SK-N-SH treated with all-trans-retinoic acid at 6 μM for 48 hours (cell line): ENCODE measurements at regions not wholly inside any gene's neighbourhood (a gene's known extent, or its start where the extent isn't known, plus 50 kb on each side); places are given as distances from the start of the nearest gene placed in this dataset.

ENCODE experiments used
- ATAC-seq: fragments of 200-7000 bp; cut with Tn5 transposase; 3 replicates; pipeline ENCODE4 v1.9.1; 2020; ENCODE audit warnings: mild to moderate bottlenecking, moderate library complexity
- ARNTL ChIP-seq: fragments of 450-650 bp; formaldehyde crosslinking; IDR thresholded peaks from 2 replicates; pipeline ENCODE4 v1.5.0; 2020; ENCODE audit warnings: low read depth, mild to moderate bottlenecking, moderate library complexity, borderline replicate concordance
- BACH2 ChIP-seq: fragments of 250-450 bp; sonication (Bioruptor Pico); IDR thresholded peaks from 2 replicates; pipeline ENCODE4 v1.9.0; 2021; ENCODE audit warnings: mild to moderate bottlenecking, borderline replicate concordance
- CREB5 ChIP-seq: fragments of 250-450 bp; sonication (Bioruptor Pico); IDR thresholded peaks from 2 replicates; pipeline ENCODE4 v1.5.1; 2020; ENCODE audit warnings: low read depth, mild to moderate bottlenecking, moderate library complexity
- CSDC2 ChIP-seq: fragments of 250-450 bp; sonication (Bioruptor Pico); IDR thresholded peaks from 2 replicates; pipeline ENCODE4 v1.5.0; 2020; ENCODE audit warnings: mild to moderate bottlenecking, moderate library complexity
- ESRRG ChIP-seq: fragments of 250-450 bp; sonication (Bioruptor Pico); IDR thresholded peaks from 2 replicates; pipeline ENCODE4 v1.6.1; 2021; ENCODE audit warnings: mild to moderate bottlenecking
- GLIS3 ChIP-seq: fragments of 250-450 bp; sonication (Bioruptor Pico); IDR thresholded peaks from 2 replicates; pipeline ENCODE4 v1.5.0; 2020; ENCODE audit warnings: mild to moderate bottlenecking, moderate library complexity
- ISL1 ChIP-seq: fragments of 250-450 bp; sonication (Bioruptor Pico); IDR thresholded peaks from 2 replicates; pipeline ENCODE4 v2.1.2; 2022; ENCODE audit warnings: mild to moderate bottlenecking, moderate library complexity
- POU6F1 ChIP-seq: fragments of 250-450 bp; sonication (Bioruptor Pico); IDR thresholded peaks from 2 replicates; pipeline ENCODE4 v1.8.0; 2021; ENCODE audit warnings: low read depth, mild to moderate bottlenecking, moderate library complexity, borderline replicate concordance
- PPARA ChIP-seq: fragments of 250-450 bp; sonication (Bioruptor Pico); IDR thresholded peaks from 2 replicates; pipeline ENCODE4 v1.5.0; 2020; ENCODE audit warnings: mild to moderate bottlenecking, borderline replicate concordance
- RARB ChIP-seq: fragments of 250-450 bp; sonication (Bioruptor Pico); IDR thresholded peaks from 2 replicates; pipeline ENCODE4 v1.8.0; 2021; ENCODE audit warnings: mild to moderate bottlenecking, moderate library complexity
- SNAI2 ChIP-seq: fragments of 250-450 bp; sonication (Bioruptor Pico); IDR thresholded peaks from 2 replicates; pipeline ENCODE4 v1.5.0; 2020; ENCODE audit warnings: mild to moderate bottlenecking, moderate library complexity
- TCF4 ChIP-seq: fragments of 250-450 bp; sonication (Bioruptor Pico); IDR thresholded peaks from 2 replicates; pipeline ENCODE4 v1.8.0; 2021; ENCODE audit warnings: mild to moderate bottlenecking, moderate library complexity, borderline replicate concordance
- TOX ChIP-seq: fragments of 250-450 bp; sonication (Bioruptor Pico); IDR thresholded peaks from 2 replicates; pipeline ENCODE4 v1.8.0; 2021; ENCODE audit warnings: mild to moderate bottlenecking, moderate library complexity, borderline replicate concordance
- TSHZ2 ChIP-seq: fragments of 250-450 bp; sonication (Bioruptor Pico); IDR thresholded peaks from 2 replicates; pipeline ENCODE4 v1.5.0; 2020; ENCODE audit warnings: mild to moderate bottlenecking, moderate library complexity
- ZC3H10 ChIP-seq: fragments of 250-450 bp; sonication (Bioruptor Pico); IDR thresholded peaks from 2 replicates; pipeline ENCODE4 v1.5.1; 2021; ENCODE audit warnings: mild to moderate bottlenecking, moderate library complexity
- ZFP3 ChIP-seq: fragments of 250-450 bp; sonication (Bioruptor Pico); IDR thresholded peaks from 2 replicates; pipeline ENCODE4 v1.5.0; 2020; ENCODE audit warnings: mild to moderate bottlenecking, moderate library complexity
- ZFP30 ChIP-seq: fragments of 450-650 bp; formaldehyde crosslinking; IDR thresholded peaks from 2 replicates; pipeline ENCODE4 v1.5.0; 2022; ENCODE audit warnings: mild to moderate bottlenecking, moderate library complexity
- ZNF70 ChIP-seq: fragments of 450-650 bp; formaldehyde crosslinking; IDR thresholded peaks from 2 replicates; pipeline ENCODE4 v1.5.0; 2020; ENCODE audit warnings: mild to moderate bottlenecking, moderate library complexity
- ZNF8 ChIP-seq: fragments of 450-650 bp; formaldehyde crosslinking; IDR thresholded peaks from 2 replicates; pipeline ENCODE4 v1.5.0; 2020; ENCODE audit warnings: mild to moderate bottlenecking, moderate library complexity

- no peak for TF ChIP-seq SNAI2 (CRISPR knock-in tag)
- no peak for TF ChIP-seq GLIS3 (CRISPR knock-in tag)
- TF ChIP-seq ISL1 = no peak
- TF ChIP-seq ZNF70 (CRISPR knock-in tag) = no peak
- no peak for TF ChIP-seq ZFP30
- TF ChIP-seq POU6F1 (CRISPR knock-in tag) = no peak
- TF ChIP-seq TSHZ2 = no peak
- TF ChIP-seq ESRRG (CRISPR knock-in tag) = no peak
- no peak for TF ChIP-seq BACH2 (CRISPR knock-in tag)
- no peak for TF ChIP-seq RARB (CRISPR knock-in tag)
- TF ChIP-seq CREB5 = no peak
- no peak for TF ChIP-seq ZC3H10 (CRISPR knock-in tag)
- no peak for TF ChIP-seq ZNF8
- TF ChIP-seq TCF4 (CRISPR knock-in tag) = no peak
- ATAC-seq = no peak
Measured at GRCh38 chr16:65648101-65648500, 526.2 kb upstream of the CDH11 start.

GRCh38 chr16:65644821-65645220 lies 523.0 kb upstream of the CDH11 start:
- TF ChIP-seq ARNTL = no peak
- TF ChIP-seq, all 23 proteins: peak for 0

GRCh38 chr16:65641762-65642289 lies 520.0 kb upstream of the CDH11 start:
- ATAC-seq = no peak
- TF ChIP-seq PPARA = no peak
- TF ChIP-seq ESRRG (CRISPR knock-in tag) = no peak
- no peak for TF ChIP-seq ARNTL
- no peak for TF ChIP-seq CSDC2
- TF ChIP-seq POU6F1 (CRISPR knock-in tag) = no peak
- TF ChIP-seq ZC3H10 (CRISPR knock-in tag) = no peak
- TF ChIP-seq TOX (CRISPR knock-in tag) = no peak
- TF ChIP-seq CREB5 = no peak
- no peak for TF ChIP-seq TSHZ2
- TF ChIP-seq ZFP3 (CRISPR knock-in tag) = no peak

More at GRCh38 chr16:65644821-65645220, 523.0 kb upstream of the CDH11 start:
- no peak for ATAC-seq
